ENCODE measurements at regions not wholly inside any gene's neighbourhood (a gene's known extent, or its start where the extent isn't known, plus 50 kb on each side); places are given as distances from the start of the nearest gene placed in this dataset.

DNA sequence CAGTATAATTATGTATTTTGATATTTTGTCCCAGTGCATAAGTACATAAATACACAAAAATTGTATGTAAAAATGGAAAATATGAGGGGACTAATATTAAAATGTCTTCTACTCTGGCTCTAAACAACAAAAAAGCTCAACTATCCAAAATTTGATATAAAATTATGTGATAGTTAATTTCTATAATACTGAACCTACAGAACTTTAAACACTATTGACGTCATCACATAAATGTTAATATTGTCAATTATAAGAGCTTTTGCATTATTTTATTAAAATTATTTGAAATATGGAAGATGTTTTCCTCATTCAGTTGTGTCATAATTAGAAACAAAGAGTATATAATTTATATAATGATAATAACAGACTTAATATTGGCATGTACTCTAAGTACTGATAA is 1139.7 kb upstream of the TMEFF2 start:
- no peaks in the 10 kb centered on the region for H4K20me1 ChIP-seq (ENCODE audit: insufficient read depth, low read length)

DNA sequence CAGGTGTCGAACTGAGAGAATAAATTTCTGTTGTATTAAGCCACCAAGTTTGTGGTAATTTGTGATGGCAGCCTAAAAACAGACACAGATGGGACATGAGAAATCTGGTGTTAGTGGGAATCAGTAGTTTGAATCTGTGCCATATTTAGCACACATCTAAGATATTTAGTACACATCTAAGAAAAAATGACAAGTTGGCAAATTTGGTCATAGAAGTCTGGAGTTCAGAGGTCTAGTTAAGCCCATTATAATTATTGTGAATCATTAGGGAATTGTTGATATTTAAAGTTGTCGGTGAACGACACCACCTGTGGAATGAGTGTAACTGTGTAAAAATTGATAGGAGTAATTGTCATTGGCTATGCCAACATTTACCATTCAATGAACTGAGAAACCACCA is 1138.8 kb upstream of the TMEFF2 start:
- no peak overlapping the region for H2AFZ ChIP-seq (ENCODE audit: low read depth, low read length)
- no peak overlapping the region for H3K4me2 ChIP-seq (ENCODE audit: low read length)
- H3K9me3 ChIP-seq (ENCODE audit: insufficient read depth, low read length) = no peaks in the 10 kb centered on the region
- no peaks in the 10 kb centered on the region for H3K36me3 ChIP-seq (replicated peaks; ENCODE audit: low read depth, low read length)
- TF ChIP-seq, protein P1, sequence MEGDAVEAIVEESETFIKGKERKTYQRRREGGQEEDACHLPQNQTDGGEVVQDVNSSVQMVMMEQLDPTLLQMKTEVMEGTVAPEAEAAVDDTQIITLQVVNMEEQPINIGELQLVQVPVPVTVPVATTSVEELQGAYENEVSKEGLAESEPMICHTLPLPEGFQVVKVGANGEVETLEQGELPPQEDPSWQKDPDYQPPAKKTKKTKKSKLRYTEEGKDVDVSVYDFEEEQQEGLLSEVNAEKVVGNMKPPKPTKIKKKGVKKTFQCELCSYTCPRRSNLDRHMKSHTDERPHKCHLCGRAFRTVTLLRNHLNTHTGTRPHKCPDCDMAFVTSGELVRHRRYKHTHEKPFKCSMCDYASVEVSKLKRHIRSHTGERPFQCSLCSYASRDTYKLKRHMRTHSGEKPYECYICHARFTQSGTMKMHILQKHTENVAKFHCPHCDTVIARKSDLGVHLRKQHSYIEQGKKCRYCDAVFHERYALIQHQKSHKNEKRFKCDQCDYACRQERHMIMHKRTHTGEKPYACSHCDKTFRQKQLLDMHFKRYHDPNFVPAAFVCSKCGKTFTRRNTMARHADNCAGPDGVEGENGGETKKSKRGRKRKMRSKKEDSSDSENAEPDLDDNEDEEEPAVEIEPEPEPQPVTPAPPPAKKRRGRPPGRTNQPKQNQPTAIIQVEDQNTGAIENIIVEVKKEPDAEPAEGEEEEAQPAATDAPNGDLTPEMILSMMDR (IDR thresholded peaks at IDR 0.05; ENCODE audit: low read depth, low read length) = no peak
- TF ChIP-seq EZH2phosphoT487 (IDR thresholded peaks at IDR 0.05; ENCODE audit: low read depth) = no peak
- no peaks in the 10 kb centered on the region for H3K27me3 ChIP-seq (ENCODE audit: low read depth, low read length)
- peaks cover 5% of the 10 kb centered on the region; the same call in 1 of the 2 replicates for H3K4me1 ChIP-seq (ENCODE audit: low read length)
- H4K20me1 ChIP-seq (ENCODE audit: insufficient read depth, low read length) = no peaks in the 10 kb centered on the region
- H3K27ac ChIP-seq (ENCODE audit: low read length) = no peak overlapping the region
- H3K9ac ChIP-seq (ENCODE audit: low read length) = no peak overlapping the region
- no peaks in the 10 kb centered on the region for H3K79me2 ChIP-seq (ENCODE audit: low read length)
- no peak overlapping the region for H3K4me3 ChIP-seq (ENCODE audit: low read length)

More for the DNA sequence above, 1139.7 kb upstream of the TMEFF2 start:
- no peak overlapping the region for H3K4me3 ChIP-seq (ENCODE audit: low read length)
- TF ChIP-seq, protein P1 (IDR thresholded peaks at IDR 0.05; ENCODE audit: low read depth, low read length) = no peak
- no peak for TF ChIP-seq EZH2phosphoT487 (IDR thresholded peaks at IDR 0.05; ENCODE audit: low read depth)
- no peak overlapping the region for H3K9ac ChIP-seq (ENCODE audit: low read length)
- H3K36me3 ChIP-seq (replicated peaks; ENCODE audit: low read depth, low read length) = no peaks in the 10 kb centered on the region
- no peaks in the 10 kb centered on the region for H3K27me3 ChIP-seq (ENCODE audit: low read depth, low read length)
- H3K4me1 ChIP-seq (ENCODE audit: low read length) = peaks cover 5% of the 10 kb centered on the region; the same call in 1 of the 2 replicates
- H3K79me2 ChIP-seq (ENCODE audit: low read length) = no peaks in the 10 kb centered on the region
- H2AFZ ChIP-seq (ENCODE audit: low read depth, low read length) = no peak overlapping the region
- H3K4me2 ChIP-seq (ENCODE audit: low read length) = no peak overlapping the region
- H3K9me3 ChIP-seq (ENCODE audit: insufficient read depth, low read length) = no peaks in the 10 kb centered on the region
- no peak overlapping the region for H3K27ac ChIP-seq (ENCODE audit: low read length)

DNA sequence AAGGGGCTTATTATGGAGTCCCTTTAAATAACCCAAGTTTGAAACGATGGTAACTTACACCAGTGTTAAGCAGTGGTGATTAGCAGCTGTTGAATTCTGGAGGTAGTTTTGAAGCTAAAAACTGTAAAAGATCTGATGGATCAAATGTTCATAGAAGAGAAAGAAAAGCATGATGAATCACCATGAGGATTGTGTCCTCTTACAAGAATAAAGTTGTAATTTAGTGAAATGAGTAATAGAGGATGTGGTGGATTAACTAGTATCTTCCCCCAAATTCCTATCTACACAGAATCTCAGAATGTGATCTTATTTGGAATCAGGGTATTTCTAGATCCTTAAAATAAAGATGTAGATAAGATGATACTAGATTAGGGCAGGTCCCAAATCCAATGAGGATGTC is 1138.2 kb upstream of the TMEFF2 start:
- Histone ChIP-seq H3K4me2 (ENCODE audit: low read length) (no peak overlapping the region), H3K9ac (ENCODE audit: low read length) (no peak overlapping the region), H3K27me3 (ENCODE audit: low read depth, low read length) (no peaks in the 10 kb centered on the region), H3K9me3 (ENCODE audit: insufficient read depth, low read length) (no peaks in the 10 kb centered on the region), H3K27ac (ENCODE audit: low read length) (no peak overlapping the region), H3K79me2 (ENCODE audit: low read length) (no peaks in the 10 kb centered on the region), H3K4me3 (ENCODE audit: low read length) (no peak overlapping the region), H4K20me1 (ENCODE audit: insufficient read depth, low read length) (no peaks in the 10 kb centered on the region), H2AFZ (ENCODE audit: low read depth, low read length) (no peak overlapping the region), H3K36me3 (replicated peaks; ENCODE audit: low read depth, low read length) (no peaks in the 10 kb centered on the region), H3K4me1 (ENCODE audit: low read length) (peaks cover 5% of the 10 kb centered on the region; the same call in 1 of the 2 replicates)
- TF ChIP-seq, protein P1 (IDR thresholded peaks at IDR 0.05; ENCODE audit: low read depth, low read length) = no peak
- no peak for TF ChIP-seq EZH2phosphoT487 (IDR thresholded peaks at IDR 0.05; ENCODE audit: low read depth)

DNA sequence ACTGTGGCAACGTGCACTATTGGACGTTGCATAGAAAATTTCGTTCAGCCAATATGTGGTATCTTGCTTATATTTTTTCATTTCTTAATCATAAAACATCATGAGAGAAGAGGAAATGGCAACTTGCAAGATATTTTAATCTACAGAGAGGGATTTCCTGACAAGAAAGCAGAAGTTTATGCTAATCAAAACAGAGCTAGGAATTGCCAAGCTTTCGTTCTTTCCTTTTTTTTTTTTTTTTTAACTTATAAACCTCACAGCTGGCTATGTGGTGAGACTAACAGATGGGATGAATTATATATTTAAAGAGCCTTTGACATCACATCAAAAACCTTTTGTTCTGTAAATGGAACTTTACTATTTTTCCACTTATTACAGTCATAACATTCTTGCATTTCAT is 1136.9 kb upstream of the TMEFF2 start:
- Histone ChIP-seq H3K4me1 (ENCODE audit: low read length) (peaks cover 5% of the 10 kb centered on the region; the same call in 1 of the 2 replicates), H2AFZ (ENCODE audit: low read depth, low read length) (no peak overlapping the region), H3K4me2 (ENCODE audit: low read length) (no peak overlapping the region), H3K9ac (ENCODE audit: low read length) (no peak overlapping the region), H3K4me3 (ENCODE audit: low read length) (no peak overlapping the region), H3K27me3 (ENCODE audit: low read depth, low read length) (no peaks in the 10 kb centered on the region), H3K9me3 (ENCODE audit: insufficient read depth, low read length) (no peaks in the 10 kb centered on the region), H3K36me3 (replicated peaks; ENCODE audit: low read depth, low read length) (no peaks in the 10 kb centered on the region), H4K20me1 (ENCODE audit: insufficient read depth, low read length) (no peaks in the 10 kb centered on the region), H3K79me2 (ENCODE audit: low read length) (no peaks in the 10 kb centered on the region), H3K27ac (ENCODE audit: low read length) (no peak overlapping the region)
- TF ChIP-seq, protein P1 (IDR thresholded peaks at IDR 0.05; ENCODE audit: low read depth, low read length) = no peak
- TF ChIP-seq EZH2phosphoT487 (IDR thresholded peaks at IDR 0.05; ENCODE audit: low read depth) = no peak
